ENCODE measurements at regions not wholly inside any gene's neighbourhood (a gene's known extent, or its start where the extent isn't known, plus 50 kb on each side); places are given as distances from the start of the nearest gene placed in this dataset.

DNA sequence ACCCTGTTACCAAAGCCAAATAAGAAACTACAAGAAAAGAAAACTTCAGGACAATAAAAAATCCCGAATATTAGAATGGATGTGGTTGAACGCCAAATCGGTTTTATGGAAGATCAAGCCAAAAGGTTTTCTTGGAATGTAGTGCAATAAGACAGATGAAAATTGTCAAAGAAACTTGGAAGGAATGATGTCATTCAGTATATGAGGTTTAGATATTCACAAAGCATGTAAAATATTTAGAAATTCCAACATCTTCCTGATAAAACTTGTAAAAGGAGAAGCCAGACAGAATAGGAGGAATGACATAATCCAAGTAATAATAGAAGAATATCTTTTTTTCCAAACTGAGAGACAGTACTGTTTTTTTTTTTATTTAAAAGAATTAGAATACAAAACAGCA, 130.3 kb upstream of the ZPLD1 start:
- TF ChIP-seq YY1 (IDR thresholded peaks at IDR 0.05; ENCODE audit: low read depth, low read length) (no peak), CTCF (IDR thresholded peaks at IDR 0.05 in 2 of 3, conservative IDR thresholded peaks at IDR 0.05 in 1 of 3; ENCODE audit: control insufficient read depth in 2 of 3, extremely low read depth in 1 of 3, insufficient read depth in 1 of 3, low read depth in 3 of 3, low read length in 3 of 3) (no peak)
